Endothelial cell of umbilical vein (primary cell): ENCODE measurements at regions not wholly inside any gene's neighbourhood (a gene's known extent, or its start where the extent isn't known, plus 50 kb on each side); places are given as distances from the start of the nearest gene placed in this dataset.

Experiments used
- BruUV-seq: library from RNA; stranded (reverse); fragments of 400-500 nt; replicated peaks from 2 replicates; lab custom pipeline; 2021; lab: Mats Ljungman, UMichigan
- CTCF ChIA-PET: fragments of 300-600, 350-600 bp; sonication (Branson Sonifier 250); formaldehyde crosslinking; loops from one replicate; lab custom pipeline; 2021; ENCODE audit warnings: antibody characterized with exemption, inconsistent platforms; lab: Charles Lee
- POLR2A ChIA-PET: fragments of 300-600, 350-600 bp; sonication (Branson Sonifier 250); formaldehyde crosslinking; loops from one replicate; lab custom pipeline; 2021; ENCODE audit warnings: antibody characterized with exemption, inconsistent platforms; lab: Charles Lee
- DNase-seq: peaks from one replicate; pipeline ENCODE4 v3.0.0-alpha.2; 2011; ENCODE audit warnings: low read depth, low spot score
- FAIRE-seq: peaks from 2 replicates; lab custom pipeline; 2011; peaks lifted over from hg19 to GRCh38; lab: Jason Lieb, UNC
- H2AFZ ChIP-seq: 2 replicates; pipeline ENCODE4 v1.6.0; 2012; ENCODE audit warnings: low read depth, low read length, control low read depth, inconsistent platforms
- H3K27ac ChIP-seq: 2 replicates; pipeline ENCODE4 v1.5.1; 2011; ENCODE audit warnings: low read depth, mild to moderate bottlenecking, control low read depth, low read length, moderate library complexity; ENCODE audit not compliant: insufficient read depth
- H3K27me3 ChIP-seq, 2 experiments: 2 replicates each; pipeline versions ENCODE4 v1.6.0 to v1.6.1; 2011; ENCODE audit warnings: low read length in 2 of 2, mixed read lengths in 1 of 2; ENCODE audit not compliant: control insufficient read depth in 2 of 2, insufficient read depth in 2 of 2
- H3K36me3 ChIP-seq, 2 experiments: 2 replicates in 1 of 2; 3 replicates in 1 of 2; pipeline ENCODE4 v1.5.1; 2011; ENCODE audit warnings: low read length in 2 of 2, mild to moderate bottlenecking in 1 of 2, moderate library complexity in 1 of 2; ENCODE audit not compliant: control insufficient read depth in 2 of 2, insufficient read depth in 2 of 2; ENCODE audit errors: extremely low read depth in 1 of 2
- H3K4me1 ChIP-seq: 3 replicates; pipeline ENCODE4 v1.5.1; 2011; ENCODE audit warnings: mild to moderate bottlenecking, low read length; ENCODE audit not compliant: control insufficient read depth, insufficient read depth; ENCODE audit errors: extremely low read depth
- H3K4me2 ChIP-seq: 2 replicates; pipeline ENCODE4 v1.6.1; 2011; ENCODE audit warnings: low read length, control low read depth, mixed read lengths; ENCODE audit not compliant: insufficient read depth
- H3K4me3 ChIP-seq, 3 experiments: fragments of 200-600 bp in 1 of 3; sonication (generic), shearing (Covaris generic) in 1 of 3; replicated peaks in 1 of 3; 2 replicates each; pipeline ENCODE4 v1.5.1; 2011 to 2016; ENCODE audit warnings: control low read depth in 3 of 3, low read length in 3 of 3, mild to moderate bottlenecking in 2 of 3, inconsistent platforms in 1 of 3, low read depth in 1 of 3, moderate library complexity in 1 of 3; ENCODE audit not compliant: insufficient read depth in 1 of 3
- H3K79me2 ChIP-seq: 2 replicates; pipeline ENCODE4 v1.6.0; 2012; ENCODE audit warnings: low read length, inconsistent platforms; ENCODE audit not compliant: control insufficient read depth, insufficient read depth
- H3K9ac ChIP-seq: replicated peaks from 2 replicates; pipeline ENCODE3; 2011; ENCODE audit warnings: low read length, control low read depth; ENCODE audit not compliant: insufficient read depth; ENCODE audit errors: extremely low read depth
- H3K9me1 ChIP-seq: replicated peaks from 3 replicates; pipeline ENCODE4 v1.6.0; 2011; ENCODE audit warnings: mild to moderate bottlenecking, low read length; ENCODE audit not compliant: control insufficient read depth, insufficient read depth; ENCODE audit errors: extremely low read depth
- H3K9me3 ChIP-seq: replicated peaks from 2 replicates; pipeline ENCODE4 v1.5.1; 2012; ENCODE audit warnings: low read length, inconsistent platforms; ENCODE audit not compliant: control insufficient read depth, insufficient read depth
- H4K20me1 ChIP-seq: replicated peaks from 2 replicates; pipeline ENCODE3; 2011; ENCODE audit warnings: mild to moderate bottlenecking, low read length; ENCODE audit not compliant: control insufficient read depth, insufficient read depth; ENCODE audit errors: extremely low read depth
- CTCF ChIP-seq, 2 donors: IDR thresholded peaks; 1 replicate in 1 of 2; 2 replicates in 1 of 2; pipeline ENCODE4 v1.5.1; 2011; ENCODE audit warnings: low read length in 2 of 2, mild to moderate bottlenecking in 2 of 2, moderate library complexity in 2 of 2, control low read depth in 1 of 2, inconsistent platforms in 1 of 2, low read depth in 1 of 2; ENCODE audit not compliant: insufficient read depth in 1 of 2; ENCODE audit errors: extremely low read depth in 1 of 2
- EZH2 ChIP-seq: IDR thresholded peaks from 2 replicates; pipeline ENCODE4 v1.6.1; 2012; ENCODE audit warnings: borderline replicate concordance, low read depth, mild to moderate bottlenecking, moderate library complexity, low read length, inconsistent platforms; ENCODE audit not compliant: severe bottlenecking
- FOS ChIP-seq: IDR thresholded peaks from 2 replicates; pipeline ENCODE4 v1.6.1; 2011; ENCODE audit warnings: mild to moderate bottlenecking, low read length, moderate library complexity, borderline replicate concordance; ENCODE audit not compliant: insufficient read depth
- GATA2 ChIP-seq: IDR thresholded peaks from 2 replicates; pipeline ENCODE4 v1.7.0; 2011; ENCODE audit warnings: low read depth, mild to moderate bottlenecking, moderate library complexity, mixed read lengths, low read length; ENCODE audit not compliant: insufficient read length, insufficient read depth
- JUN ChIP-seq: IDR thresholded peaks from 2 replicates; pipeline ENCODE4 v1.6.1; 2011; ENCODE audit warnings: borderline replicate concordance, low read depth; ENCODE audit not compliant: insufficient read length, insufficient read depth
- MYC ChIP-seq: IDR thresholded peaks from one replicate; pipeline ENCODE4 v1.6.1; 2011; ENCODE audit warnings: mild to moderate bottlenecking, low read depth, low read length
- POLR2A ChIP-seq: IDR thresholded peaks from 2 replicates; pipeline ENCODE4 v1.6.1; 2012; ENCODE audit warnings: low read depth, mild to moderate bottlenecking, control low read depth, low read length
- POLR2AphosphoS5 ChIP-seq: IDR thresholded peaks from 2 replicates; pipeline ENCODE4 v1.6.1; 2012; ENCODE audit warnings: low read depth, mild to moderate bottlenecking, control low read depth, low read length, moderate library complexity; ENCODE audit not compliant: insufficient read depth
- dilution Hi-C: fragments of 300-500 bp; cut with MboI; formaldehyde crosslinking; loops from one replicate; pipeline ENCODE4 v1.15.0; 2019; ENCODE audit warnings: low sequenced_read_pairs; ENCODE audit not compliant: extremely low pct_ligation_motif_present
- intact Hi-C: fragments of 100-400 bp; cut with micrococcal nuclease; formaldehyde crosslinking; loops from one replicate; pipeline ENCODE4 v1.10.0; 2022
- TF ChIP-seq, protein P1 (sequence below): IDR thresholded peaks from 2 replicates; pipeline ENCODE4 v1.6.1; 2011; ENCODE audit not compliant: insufficient read depth, insufficient read length

- intact Hi-C loops, result no loop called here
- H2AFZ ChIP-seq, result no peak overlapping the region
Observed at GRCh38 chr6:126905917-126906316, 212.6 kb upstream of the RSPO3 start.

More at GRCh38 chr6:126905917-126906316, 212.6 kb upstream of the RSPO3 start:
- H3K4me3 ChIP-seq, result no peak overlapping the region
- no peaks in the 10 kb centered on the region for H3K79me2 ChIP-seq
- H3K9ac ChIP-seq, result no peak overlapping the region
- dilution Hi-C loops, result loop anchor here (25.0 kb wide), 1 partner anchor 94 kb away; no protein-coding TSS in a partner anchor
- H3K9me1 ChIP-seq, result no peaks in the 10 kb centered on the region
- no peaks in the 10 kb centered on the region for H3K4me1 ChIP-seq
- no TSS peak for BruUV-seq
- FAIRE-seq, result no peak
- no peaks in the 10 kb centered on the region for H3K9me3 ChIP-seq
- no peak for DNase-seq
- CTCF ChIA-PET, result no interaction called here
- H3K36me3 ChIP-seq, result peaks cover 0 to 2% of the 10 kb centered on the region in 2 experiments
- no peak overlapping the region for H3K4me2 ChIP-seq
- H3K27me3 ChIP-seq, result no peaks in the 10 kb centered on the region
- POLR2A ChIA-PET, result no interaction called here
- TF ChIP-seq POLR2AphosphoS5, result no peak
- no peak for TF ChIP-seq CTCF (IDR thresholded peaks at IDR 0.05; ENCODE audit: extremely low read depth in 1 of 2, insufficient read depth in 1 of 2, low read depth in 1 of 2, low read length in 2 of 2)
- TF ChIP-seq, protein P1, sequence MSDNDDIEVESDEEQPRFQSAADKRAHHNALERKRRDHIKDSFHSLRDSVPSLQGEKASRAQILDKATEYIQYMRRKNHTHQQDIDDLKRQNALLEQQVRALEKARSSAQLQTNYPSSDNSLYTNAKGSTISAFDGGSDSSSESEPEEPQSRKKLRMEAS, result no peak
- TF ChIP-seq GATA2, result no peak
- TF ChIP-seq POLR2A, result no peak
- no peak for TF ChIP-seq JUN
- no peak for TF ChIP-seq MYC
- no peak for TF ChIP-seq EZH2
- TF ChIP-seq FOS, result no peak
- no peaks in the 10 kb centered on the region for H4K20me1 ChIP-seq
- H3K27ac ChIP-seq, result no peak overlapping the region
